Calu3 (cell line): ENCODE measurements at regions not wholly inside any gene's neighbourhood (a gene's known extent, or its start where the extent isn't known, plus 50 kb on each side); places are given as distances from the start of the nearest gene placed in this dataset.

ENCODE experiments used
- BruUV-seq: library from RNA; stranded (reverse); fragments of 400-500 nt; replicated peaks from 2 replicates; lab custom pipeline; 2021; lab: Mats Ljungman, UMichigan
- CTCF ChIA-PET: fragments of 300-600 bp; sonication (Branson Sonifier 250); formaldehyde crosslinking; loops from one replicate; lab custom pipeline; 2022; ENCODE audit warnings: antibody characterized with exemption; lab: Charles Lee
- DNase-seq: peaks from one replicate; pipeline ENCODE4 v3.0.0; 2022
- H3K27ac Mint-ChIP-seq: one replicate; pipeline ENCODE4 v1.8.0; 2022; ENCODE audit warnings: mixed read lengths; ENCODE audit not compliant: unreplicated experiment
- H3K27me3 Mint-ChIP-seq: one replicate; pipeline ENCODE4 v1.8.0; 2022; ENCODE audit warnings: mixed read lengths; ENCODE audit not compliant: unreplicated experiment
- H3K36me3 Mint-ChIP-seq: one replicate; pipeline ENCODE4 v1.8.0; 2022; ENCODE audit warnings: mild to moderate bottlenecking, moderate library complexity, mixed read lengths; ENCODE audit not compliant: insufficient read depth, unreplicated experiment
- H3K4me1 Mint-ChIP-seq: one replicate; pipeline ENCODE4 v1.8.0; 2022; ENCODE audit warnings: mild to moderate bottlenecking, low read depth, mixed read lengths; ENCODE audit not compliant: unreplicated experiment
- H3K4me3 Mint-ChIP-seq: one replicate; pipeline ENCODE4 v1.8.0; 2022; ENCODE audit warnings: mild to moderate bottlenecking, low read depth, moderate library complexity, mixed read lengths; ENCODE audit not compliant: unreplicated experiment
- H3K9me3 Mint-ChIP-seq: one replicate; pipeline ENCODE4 v1.8.0; 2022; ENCODE audit warnings: low read depth, mixed read lengths; ENCODE audit not compliant: unreplicated experiment
- intact Hi-C: fragments of 100-400 bp; cut with micrococcal nuclease; formaldehyde crosslinking; loops from one replicate; pipeline ENCODE4 v1.10.0; 2022; ENCODE audit not compliant: unreplicated experiment
- TF ChIP-seq, protein P1 (sequence below): fragments of 200-600 bp; IDR thresholded peaks from one replicate; pipeline ENCODE4 v1.8.0; 2022; ENCODE audit warnings: antibody characterized with exemption; ENCODE audit not compliant: unreplicated experiment

DNA sequence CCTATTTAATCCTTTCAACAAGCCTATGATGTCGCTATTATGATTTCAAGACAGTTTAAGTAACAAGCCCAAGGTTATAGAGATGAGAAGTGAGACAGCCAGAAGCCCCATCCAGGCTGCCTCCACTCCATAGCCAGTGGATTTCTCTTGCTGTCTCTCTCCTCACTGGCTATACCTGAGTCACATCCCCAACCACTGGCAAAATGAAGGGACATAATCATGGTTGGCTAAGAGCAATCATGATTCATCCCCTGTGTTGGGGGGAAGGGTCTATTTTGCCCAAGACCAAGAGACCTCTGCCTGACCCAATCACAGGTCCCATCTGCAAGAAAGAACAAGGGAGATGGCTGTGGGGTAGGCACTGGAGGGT, 334.9 kb upstream of the GATB start:
- Mint-ChIP-seq H3K9me3 (no peaks in the 10 kb centered on the region), H3K4me3 (no peak overlapping the region), H3K4me1 (peaks cover 8% of the 10 kb centered on the region), H3K27me3 (peaks cover 22% of the 10 kb centered on the region), H3K36me3 (no peaks in the 10 kb centered on the region), H3K27ac (no peak overlapping the region)
- DNase-seq, result no peak
- CTCF ChIA-PET, result no interaction called here
- BruUV-seq, result no TSS peak
- TF ChIP-seq, protein P1, sequence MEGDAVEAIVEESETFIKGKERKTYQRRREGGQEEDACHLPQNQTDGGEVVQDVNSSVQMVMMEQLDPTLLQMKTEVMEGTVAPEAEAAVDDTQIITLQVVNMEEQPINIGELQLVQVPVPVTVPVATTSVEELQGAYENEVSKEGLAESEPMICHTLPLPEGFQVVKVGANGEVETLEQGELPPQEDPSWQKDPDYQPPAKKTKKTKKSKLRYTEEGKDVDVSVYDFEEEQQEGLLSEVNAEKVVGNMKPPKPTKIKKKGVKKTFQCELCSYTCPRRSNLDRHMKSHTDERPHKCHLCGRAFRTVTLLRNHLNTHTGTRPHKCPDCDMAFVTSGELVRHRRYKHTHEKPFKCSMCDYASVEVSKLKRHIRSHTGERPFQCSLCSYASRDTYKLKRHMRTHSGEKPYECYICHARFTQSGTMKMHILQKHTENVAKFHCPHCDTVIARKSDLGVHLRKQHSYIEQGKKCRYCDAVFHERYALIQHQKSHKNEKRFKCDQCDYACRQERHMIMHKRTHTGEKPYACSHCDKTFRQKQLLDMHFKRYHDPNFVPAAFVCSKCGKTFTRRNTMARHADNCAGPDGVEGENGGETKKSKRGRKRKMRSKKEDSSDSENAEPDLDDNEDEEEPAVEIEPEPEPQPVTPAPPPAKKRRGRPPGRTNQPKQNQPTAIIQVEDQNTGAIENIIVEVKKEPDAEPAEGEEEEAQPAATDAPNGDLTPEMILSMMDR, result no peak
- intact Hi-C loops, result no loop called here

DNA sequence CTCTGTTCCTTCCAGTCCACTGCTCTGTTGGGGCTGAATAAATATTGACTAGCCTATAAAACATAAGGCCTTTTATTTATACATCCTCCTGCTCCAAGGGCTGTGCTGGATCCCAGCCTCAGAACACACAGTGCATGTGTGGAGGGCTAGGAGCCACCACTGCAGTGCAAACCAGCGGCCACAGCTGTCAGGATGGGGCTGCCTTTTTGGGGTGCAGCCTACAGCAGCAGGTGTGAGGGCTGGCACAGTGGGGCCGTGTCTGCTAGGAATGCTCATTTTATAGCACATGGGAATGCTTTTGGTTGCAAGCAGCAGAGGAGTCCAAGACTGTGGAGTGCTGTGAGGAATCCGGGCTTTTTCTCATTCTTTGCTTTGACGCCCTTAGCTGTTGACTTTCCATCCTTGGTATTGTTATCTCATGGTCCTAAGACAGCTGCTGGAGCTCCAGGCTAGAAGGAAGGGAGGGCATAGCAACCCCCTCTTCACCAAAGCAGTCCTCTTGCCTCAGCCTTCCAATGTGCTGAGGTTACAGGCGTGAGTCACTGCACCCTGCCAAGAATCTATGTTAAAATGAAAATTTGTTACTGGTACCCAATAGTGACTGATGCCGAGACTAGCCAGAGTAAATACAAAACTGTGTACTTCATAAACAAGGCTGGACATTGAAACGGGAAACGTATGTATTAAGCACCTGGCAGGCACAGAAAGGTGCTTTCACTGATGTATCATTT, 334.3 kb upstream of the GATB start:
- no peak overlapping the region for H3K27ac Mint-ChIP-seq
- no peaks in the 10 kb centered on the region for H3K9me3 Mint-ChIP-seq
- TF ChIP-seq, protein P1, result no peak
- H3K4me3 Mint-ChIP-seq, result no peak overlapping the region
- CTCF ChIA-PET, result no interaction called here
- BruUV-seq, result no TSS peak
- intact Hi-C loops, result no loop called here
- peaks cover 3% of the 10 kb centered on the region for H3K4me1 Mint-ChIP-seq
- no peaks in the 10 kb centered on the region for H3K36me3 Mint-ChIP-seq
- no peak for DNase-seq
- H3K27me3 Mint-ChIP-seq, result peaks cover 22% of the 10 kb centered on the region

DNA sequence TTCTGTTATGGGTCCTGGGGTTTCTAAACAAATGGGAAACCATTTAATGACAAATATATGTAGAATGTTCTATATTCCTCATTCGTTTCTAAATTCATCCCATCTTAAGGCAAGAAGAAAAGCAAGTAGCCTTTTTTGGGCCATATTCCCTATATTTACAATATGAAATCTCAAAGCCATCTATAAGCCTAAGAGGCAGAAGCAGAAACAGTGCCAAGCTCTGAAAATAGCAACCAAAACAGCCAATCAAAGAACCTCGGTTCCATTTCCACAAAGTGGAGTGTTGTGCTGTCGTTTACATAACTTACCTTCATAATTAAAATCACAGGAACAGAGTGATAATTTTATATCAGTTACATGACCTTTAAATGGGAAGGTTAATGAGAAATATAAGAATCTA, 330.6 kb upstream of the GATB start:
- Mint-ChIP-seq H3K9me3 (no peaks in the 10 kb centered on the region), H3K36me3 (no peaks in the 10 kb centered on the region), H3K27ac (no peak overlapping the region), H3K4me3 (no peak overlapping the region), H3K27me3 (peaks cover 22% of the 10 kb centered on the region), H3K4me1 (no peaks in the 10 kb centered on the region)
- TF ChIP-seq, protein P1, result no peak
- intact Hi-C loops, result no loop called here
- no peak for DNase-seq
- BruUV-seq, result no TSS peak
- CTCF ChIA-PET, result no interaction called here

DNA sequence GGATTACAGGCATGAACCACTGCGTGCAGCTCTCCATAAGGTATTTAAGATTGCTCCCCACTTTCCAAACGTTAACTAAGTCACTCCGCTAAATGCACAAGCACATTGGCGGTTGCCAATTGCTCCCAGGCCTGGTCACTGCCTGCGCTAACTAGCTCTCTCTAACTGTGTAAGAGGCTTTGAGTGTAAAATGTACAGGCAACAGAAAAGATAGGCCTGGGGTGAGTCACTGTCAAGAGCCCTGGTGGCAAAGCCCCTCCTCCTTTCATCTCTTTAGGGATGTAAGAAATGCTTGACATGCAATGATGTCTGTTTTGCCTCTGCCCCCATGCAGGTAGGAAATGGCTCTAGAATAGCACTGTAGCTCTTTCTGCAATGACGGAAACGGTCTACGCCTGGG, 329.7 kb upstream of the GATB start:
- DNase-seq, result no peak
- H3K27me3 Mint-ChIP-seq, result peaks cover 22% of the 10 kb centered on the region
- H3K4me1 Mint-ChIP-seq, result no peaks in the 10 kb centered on the region
- no peaks in the 10 kb centered on the region for H3K9me3 Mint-ChIP-seq
- no TSS peak for BruUV-seq
- no peak overlapping the region for H3K4me3 Mint-ChIP-seq
- CTCF ChIA-PET, result no interaction called here
- no peak overlapping the region for H3K27ac Mint-ChIP-seq
- intact Hi-C loops, result no loop called here
- no peaks in the 10 kb centered on the region for H3K36me3 Mint-ChIP-seq
- TF ChIP-seq, protein P1, result no peak
